GM10248 (cell line): ENCODE measurements at regions not wholly inside any gene's neighbourhood (a gene's known extent, or its start where the extent isn't known, plus 50 kb on each side); places are given as distances from the start of the nearest gene placed in this dataset.

Experiments used
- CTCF ChIA-PET: fragments of 300-600 bp; sonication (Branson Sonifier 250); formaldehyde crosslinking; extraction: SDS; loops from one replicate; lab custom pipeline; 2021; ENCODE audit warnings: antibody characterized with exemption; lab: Yijun Ruan, JAX
- POLR2A ChIA-PET: fragments of 350-650 bp; sonication (Branson Sonifier 250); formaldehyde crosslinking; extraction: SDS; loops from one replicate; lab custom pipeline; 2020; ENCODE audit warnings: antibody characterized with exemption; lab: Yijun Ruan, JAX
- DNase-seq: peaks from one replicate; pipeline ENCODE4 v3.0.0; 2012; ENCODE audit errors: extremely low spot score
- TF ChIP-seq, protein P1 (sequence below): IDR thresholded peaks from 2 replicates; pipeline ENCODE4 v1.5.1; 2012; ENCODE audit warnings: mild to moderate bottlenecking, low read depth; ENCODE audit errors: extremely low read depth, missing control alignments, control extremely low read depth

GRCh38 chr11:130645164-130645842 lies 196.9 kb downstream of the ADAMTS15 start:
- TF ChIP-seq, protein P1, sequence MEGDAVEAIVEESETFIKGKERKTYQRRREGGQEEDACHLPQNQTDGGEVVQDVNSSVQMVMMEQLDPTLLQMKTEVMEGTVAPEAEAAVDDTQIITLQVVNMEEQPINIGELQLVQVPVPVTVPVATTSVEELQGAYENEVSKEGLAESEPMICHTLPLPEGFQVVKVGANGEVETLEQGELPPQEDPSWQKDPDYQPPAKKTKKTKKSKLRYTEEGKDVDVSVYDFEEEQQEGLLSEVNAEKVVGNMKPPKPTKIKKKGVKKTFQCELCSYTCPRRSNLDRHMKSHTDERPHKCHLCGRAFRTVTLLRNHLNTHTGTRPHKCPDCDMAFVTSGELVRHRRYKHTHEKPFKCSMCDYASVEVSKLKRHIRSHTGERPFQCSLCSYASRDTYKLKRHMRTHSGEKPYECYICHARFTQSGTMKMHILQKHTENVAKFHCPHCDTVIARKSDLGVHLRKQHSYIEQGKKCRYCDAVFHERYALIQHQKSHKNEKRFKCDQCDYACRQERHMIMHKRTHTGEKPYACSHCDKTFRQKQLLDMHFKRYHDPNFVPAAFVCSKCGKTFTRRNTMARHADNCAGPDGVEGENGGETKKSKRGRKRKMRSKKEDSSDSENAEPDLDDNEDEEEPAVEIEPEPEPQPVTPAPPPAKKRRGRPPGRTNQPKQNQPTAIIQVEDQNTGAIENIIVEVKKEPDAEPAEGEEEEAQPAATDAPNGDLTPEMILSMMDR, result no peak
- POLR2A ChIA-PET, result no interaction called here
- CTCF ChIA-PET, result no interaction called here
- no peak for DNase-seq

DNA sequence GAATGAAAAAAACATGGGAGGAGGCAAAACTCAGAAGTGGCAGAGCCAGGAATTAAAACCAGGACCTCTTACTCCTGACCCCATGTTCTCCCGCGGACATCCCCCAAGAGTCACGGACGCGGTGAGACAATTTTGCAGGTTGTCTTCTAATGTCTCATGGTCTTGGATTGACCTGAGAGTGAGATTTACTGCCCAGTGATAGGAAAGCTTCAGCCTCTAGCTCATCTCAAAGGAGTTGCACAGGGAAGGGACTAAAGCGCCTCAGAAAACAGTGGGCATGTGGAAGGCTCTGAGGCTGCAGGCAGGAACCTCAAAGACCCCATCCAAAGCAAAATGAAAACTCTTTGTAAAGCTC lies 197.4 kb downstream of the ADAMTS15 start:
- CTCF ChIA-PET, result interaction anchor here (1.3 kb wide), 1 partner anchor 34 kb away, joined by 3 read pairs; no protein-coding TSS in a partner anchor
- POLR2A ChIA-PET, result no interaction called here
- DNase-seq, result no peak
- TF ChIP-seq, protein P1, result no peak

DNA sequence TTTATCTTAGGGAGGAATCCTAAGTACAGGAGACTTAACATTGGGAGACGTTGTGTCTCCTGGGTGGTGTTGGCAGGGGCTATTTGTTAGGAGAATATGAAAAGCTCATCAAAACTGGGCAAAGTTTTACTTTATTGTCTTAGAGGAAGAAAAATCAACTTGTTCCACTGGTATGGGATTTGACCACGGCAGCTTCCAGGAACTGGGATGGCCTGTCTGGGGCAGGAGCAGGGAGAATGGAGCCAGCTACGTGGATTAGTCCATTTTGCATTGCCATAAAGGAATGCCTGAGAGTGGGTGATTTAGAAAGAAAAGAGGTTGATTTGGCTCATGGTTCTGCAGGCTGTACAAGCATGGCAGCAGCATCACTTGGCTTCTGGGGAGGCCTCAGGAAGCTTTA lies 198.4 kb downstream of the ADAMTS15 start:
- TF ChIP-seq, protein P1, result no peak
- DNase-seq, result no peak
- ChIA-PET CTCF (interaction anchor here (1.3 kb wide), 1 partner anchor 33 kb away, joined by 3 read pairs; no protein-coding TSS in a partner anchor), POLR2A (no interaction called here)

DNA sequence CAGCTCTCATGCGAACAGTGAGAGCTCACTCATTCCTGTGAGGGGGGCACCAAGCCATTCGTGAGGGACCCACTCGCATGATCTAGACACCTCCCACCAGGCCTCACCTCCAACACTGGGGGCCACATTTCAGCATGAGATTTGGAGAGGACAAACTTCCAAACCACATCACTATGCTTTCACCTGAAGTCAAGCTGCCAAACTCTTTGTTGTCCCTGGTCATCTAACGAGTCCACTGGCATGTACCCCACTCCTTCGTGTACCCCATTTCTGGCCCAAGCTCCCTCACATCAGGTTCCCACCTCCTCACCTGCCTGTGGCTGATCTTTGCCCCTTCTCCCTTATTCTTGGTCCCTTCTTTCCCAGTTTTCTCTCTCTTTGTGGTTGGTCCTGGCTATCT lies 198.9 kb downstream of the ADAMTS15 start:
- TF ChIP-seq, protein P1, result no peak
- no peak for DNase-seq
- ChIA-PET CTCF (no interaction called here), POLR2A (no interaction called here)

- ChIA-PET CTCF (interaction anchor here (1.0 kb wide), 1 partner anchor 21 kb away, joined by 3 read pairs; no protein-coding TSS in a partner anchor), POLR2A (no interaction called here)
- TF ChIP-seq, protein P1, result no peak
- DNase-seq, result no peak
Observed at GRCh38 chr11:130649801-130650200, 201.4 kb downstream of the ADAMTS15 start.

- ChIA-PET POLR2A (no interaction called here), CTCF (interaction anchor here (1.0 kb wide), 1 partner anchor 21 kb away, joined by 3 read pairs; no protein-coding TSS in a partner anchor)
Observed at GRCh38 chr11:130650456-130651030, 202.1 kb downstream of the ADAMTS15 start.

More at GRCh38 chr11:130650456-130651030, 202.1 kb downstream of the ADAMTS15 start:
- TF ChIP-seq, protein P1, result no peak
- DNase-seq, result no peak
